HG03460 (cell line): ENCODE measurements at regions not wholly inside any gene's neighbourhood (a gene's known extent, or its start where the extent isn't known, plus 50 kb on each side); places are given as distances from the start of the nearest gene placed in this dataset.

Source experiments
- ATAC-seq: cut with Tn5 transposase; IDR thresholded peaks from one replicate; pipeline ENCODE4 v1.9.1; 2021; ENCODE audit not compliant: unreplicated experiment

- ATAC-seq: no peak
These were observed 282.6 kb upstream of the PPARGC1A start for GRCh38 chr4:24172406-24172805.

DNA sequence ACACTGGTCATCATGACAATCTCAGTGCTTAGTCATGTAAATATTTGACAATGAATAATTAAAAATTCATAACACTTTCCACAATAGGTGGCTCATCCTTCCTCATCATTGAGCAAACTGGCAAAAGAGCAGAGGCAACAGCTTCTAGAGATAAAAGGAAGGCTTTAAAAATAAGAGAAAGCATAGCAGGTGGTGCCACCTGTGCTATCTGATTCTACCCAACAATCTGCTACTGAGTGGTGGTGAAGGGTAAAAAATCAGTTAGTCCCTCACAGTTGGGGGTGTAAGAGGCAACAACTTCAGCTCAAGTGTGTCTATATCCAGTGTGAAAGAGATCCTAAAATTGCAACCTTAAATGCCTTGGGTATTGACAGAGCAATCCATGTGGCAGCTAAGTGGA, 280.1 kb upstream of the PPARGC1A start:
- ATAC-seq: no peak

GRCh38 chr4:24168658-24169057, 278.8 kb upstream of the PPARGC1A start:
- ATAC-seq: no peak

- ATAC-seq: no peak
These were observed 276.7 kb upstream of the PPARGC1A start for GRCh38 chr4:24166501-24166900.

DNA sequence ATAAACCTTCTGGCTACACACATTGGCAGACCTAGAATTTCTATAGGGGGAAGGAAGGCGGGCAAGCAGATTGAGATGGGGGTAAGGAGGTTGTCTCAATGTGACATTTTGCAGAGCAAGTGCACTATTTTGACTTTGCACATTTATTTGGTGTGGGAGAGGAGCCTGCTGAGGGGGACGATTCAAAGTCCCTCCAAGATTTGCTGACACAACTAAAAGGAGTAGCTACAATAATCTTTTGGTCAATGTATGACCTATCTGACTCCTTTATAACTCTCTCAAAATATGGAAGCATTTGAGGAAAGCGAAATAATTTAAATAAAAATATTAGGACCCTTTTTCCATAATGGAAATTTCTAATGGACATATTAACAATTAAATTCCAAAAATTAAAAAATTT, 274.9 kb upstream of the PPARGC1A start:
- ATAC-seq: no peak

GRCh38 chr4:24164054-24164693, 274.3 kb upstream of the PPARGC1A start:
- ATAC-seq: no peak

DNA sequence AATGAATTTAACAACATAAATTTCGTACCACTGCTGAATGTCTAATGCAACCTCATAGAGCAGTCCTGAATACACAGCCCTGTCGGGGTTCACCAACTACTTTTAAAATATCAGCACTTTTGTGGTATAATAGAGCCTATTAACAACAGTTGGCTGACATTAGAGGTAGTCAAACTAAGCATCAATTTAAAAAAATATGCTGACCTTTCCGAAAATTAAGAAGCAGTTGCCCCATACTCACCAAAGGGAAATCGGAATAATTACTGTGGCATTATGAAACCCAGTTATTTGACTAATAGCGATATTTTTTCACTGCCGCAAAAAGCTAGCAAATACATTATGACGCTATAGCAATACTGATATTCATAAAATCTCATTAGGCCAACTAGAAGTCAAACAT, 273.5 kb upstream of the PPARGC1A start:
- no peak for ATAC-seq

DNA sequence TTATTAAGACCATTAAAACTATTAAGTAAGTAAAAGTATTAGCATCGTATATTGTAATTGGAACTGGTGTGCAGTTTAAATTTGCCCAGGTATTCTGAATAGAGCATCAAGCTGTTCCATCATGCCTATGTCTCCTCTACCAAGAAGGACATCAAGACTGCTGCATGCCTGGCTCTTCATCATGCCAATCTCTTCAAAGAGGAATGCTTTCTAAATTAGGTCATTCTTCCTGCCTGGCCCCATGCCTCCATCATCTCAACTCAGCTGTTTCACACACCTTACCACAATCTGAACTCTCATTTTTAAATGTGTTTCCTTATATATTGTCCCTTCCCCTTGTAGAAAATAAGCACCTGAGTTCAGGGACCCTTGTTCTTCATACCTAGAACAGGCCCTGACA, 270.5 kb upstream of the PPARGC1A start:
- ATAC-seq: no peak

DNA sequence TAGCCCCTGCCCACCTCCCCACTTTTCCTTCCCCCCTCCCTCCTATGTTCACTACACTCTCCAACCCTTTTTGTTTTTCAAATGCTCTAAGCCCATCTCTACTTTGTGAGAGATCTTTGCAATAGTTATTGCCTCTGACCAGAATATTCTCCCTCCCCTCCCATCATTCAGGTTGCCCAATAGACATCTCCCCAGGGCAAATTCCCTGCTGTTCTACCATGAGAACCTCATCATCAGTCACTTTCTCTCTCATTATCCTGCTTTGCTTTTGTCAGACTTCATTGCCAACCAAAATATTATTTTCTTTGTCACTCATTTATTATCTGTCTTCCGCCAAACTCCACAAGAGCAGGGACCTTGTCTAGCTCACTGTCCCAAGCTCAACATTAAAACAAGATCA, 268.2 kb upstream of the PPARGC1A start:
- no peak for ATAC-seq

DNA sequence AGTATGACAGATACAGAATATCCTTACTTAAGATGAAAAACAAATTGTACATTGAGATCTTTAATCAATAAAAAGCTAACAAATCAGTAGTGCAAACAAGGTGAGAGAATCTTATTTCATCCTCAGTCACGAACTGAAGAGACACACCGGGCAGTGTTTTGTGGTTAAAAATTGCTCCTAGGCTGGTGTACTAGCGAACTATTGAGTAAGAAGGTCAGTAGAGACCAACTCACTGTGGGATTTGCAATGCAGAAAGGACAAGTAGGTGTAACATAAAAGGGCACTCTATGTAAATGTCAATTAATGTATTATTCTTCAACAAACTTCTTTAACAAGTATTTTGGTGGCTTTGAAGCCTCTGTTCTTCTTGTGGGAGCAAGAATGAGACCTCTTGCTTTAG, 260.2 kb upstream of the PPARGC1A start:
- ATAC-seq: no peak

DNA sequence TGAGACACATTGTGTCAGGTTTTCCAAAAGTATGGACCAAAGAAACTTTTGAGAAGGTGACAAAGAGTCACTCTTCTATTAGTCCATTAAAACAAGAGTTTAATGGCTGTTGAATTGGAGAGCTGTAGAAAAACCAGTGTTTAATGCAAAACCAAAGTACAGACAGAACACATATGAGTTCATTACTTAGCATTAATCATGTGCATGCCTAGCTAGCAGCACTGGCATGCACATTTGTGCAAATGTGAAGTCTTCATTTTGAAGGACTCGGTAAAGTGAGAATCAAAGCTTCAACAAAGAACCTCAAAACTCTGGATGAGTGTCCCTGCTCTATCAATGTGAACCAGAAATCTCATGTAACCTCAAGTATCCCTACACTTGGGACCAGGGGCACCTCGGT, 256.3 kb upstream of the PPARGC1A start:
- ATAC-seq: no peak

DNA sequence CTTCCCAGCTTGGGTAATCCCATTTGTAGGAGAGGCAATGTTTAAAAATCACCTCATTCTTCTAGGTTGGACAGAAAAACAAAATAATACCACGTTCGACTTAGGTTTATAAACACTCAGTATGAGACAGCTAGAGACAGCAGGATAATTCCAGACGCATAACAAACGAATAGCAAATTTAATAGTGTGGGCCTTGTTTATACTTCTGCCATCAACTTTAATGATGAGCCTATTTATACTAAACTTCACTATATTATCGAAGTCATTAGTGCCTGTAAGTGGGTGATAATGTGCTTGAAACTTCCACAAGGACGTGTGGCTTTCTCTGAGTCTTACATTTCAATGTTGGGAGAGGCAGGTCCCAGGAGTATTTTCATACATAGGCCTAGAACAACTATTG, 255.7 kb upstream of the PPARGC1A start:
- no peak for ATAC-seq

GRCh38 chr4:24144381-24144780, 254.5 kb upstream of the PPARGC1A start:
- ATAC-seq: no peak

GRCh38 chr4:24143741-24144140, 253.9 kb upstream of the PPARGC1A start:
- no peak for ATAC-seq

- ATAC-seq: no peak
These were observed 252.0 kb upstream of the PPARGC1A start for GRCh38 chr4:24141836-24142235.

- no peak for ATAC-seq
These were observed 251.0 kb upstream of the PPARGC1A start for GRCh38 chr4:24140892-24141291.

- no peak for ATAC-seq
These were observed 248.1 kb upstream of the PPARGC1A start for GRCh38 chr4:24137671-24138601.

DNA sequence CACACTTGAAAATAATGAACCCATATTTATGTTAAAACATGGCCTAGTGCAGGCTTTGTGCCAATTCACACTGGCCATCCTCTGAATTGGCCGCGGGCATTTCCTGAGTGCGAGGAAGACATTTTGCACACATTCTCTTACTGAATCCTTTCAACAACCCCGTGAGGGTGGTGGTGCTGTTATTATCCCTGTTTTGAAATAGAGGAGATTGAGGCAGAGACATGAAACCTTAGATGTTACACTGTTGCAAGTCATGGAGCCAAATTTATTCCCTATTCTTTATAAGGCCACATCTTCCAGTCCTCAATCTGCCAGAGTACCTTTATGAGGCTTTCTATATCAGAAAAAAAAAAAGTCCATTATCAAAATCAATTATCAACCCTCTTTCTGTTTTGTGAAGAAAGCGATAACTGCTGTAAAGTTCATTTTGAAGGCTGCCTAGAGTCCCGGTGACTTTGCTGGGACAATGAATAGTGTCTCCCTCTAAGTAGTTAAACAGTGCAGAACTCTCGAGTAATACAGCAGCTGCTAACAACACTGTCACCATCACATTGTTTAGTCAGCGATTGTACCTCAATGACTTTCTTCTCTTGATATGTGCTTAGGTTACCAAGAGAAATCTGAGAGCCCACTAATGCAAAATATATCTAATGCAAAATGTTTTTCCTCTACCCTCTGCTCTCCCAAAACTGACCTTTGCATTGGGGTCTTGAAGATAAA, 242.3 kb upstream of the PPARGC1A start:
- no peak for ATAC-seq

- no peak for ATAC-seq
These were observed 240.8 kb upstream of the PPARGC1A start for GRCh38 chr4:24130637-24131036.

DNA sequence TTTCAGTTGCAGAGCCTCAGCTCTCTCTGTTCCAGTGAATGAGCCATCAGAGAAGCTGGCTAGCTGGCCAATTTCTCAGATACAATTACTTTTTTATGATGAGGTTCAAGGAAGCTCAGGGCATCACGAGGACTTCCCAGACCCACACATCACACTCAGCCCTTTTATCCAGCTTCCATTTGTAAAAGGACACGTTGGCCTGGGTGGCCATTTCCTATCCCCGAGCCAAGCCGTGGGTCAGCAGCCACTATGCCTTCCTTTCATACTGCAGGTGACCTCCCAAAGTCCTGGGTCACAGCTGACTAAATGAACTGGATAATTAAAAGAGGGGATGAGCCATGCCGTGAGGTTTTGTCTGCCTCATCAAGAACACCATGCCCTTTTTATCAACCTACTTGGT, 236.9 kb upstream of the PPARGC1A start:
- no peak for ATAC-seq

DNA sequence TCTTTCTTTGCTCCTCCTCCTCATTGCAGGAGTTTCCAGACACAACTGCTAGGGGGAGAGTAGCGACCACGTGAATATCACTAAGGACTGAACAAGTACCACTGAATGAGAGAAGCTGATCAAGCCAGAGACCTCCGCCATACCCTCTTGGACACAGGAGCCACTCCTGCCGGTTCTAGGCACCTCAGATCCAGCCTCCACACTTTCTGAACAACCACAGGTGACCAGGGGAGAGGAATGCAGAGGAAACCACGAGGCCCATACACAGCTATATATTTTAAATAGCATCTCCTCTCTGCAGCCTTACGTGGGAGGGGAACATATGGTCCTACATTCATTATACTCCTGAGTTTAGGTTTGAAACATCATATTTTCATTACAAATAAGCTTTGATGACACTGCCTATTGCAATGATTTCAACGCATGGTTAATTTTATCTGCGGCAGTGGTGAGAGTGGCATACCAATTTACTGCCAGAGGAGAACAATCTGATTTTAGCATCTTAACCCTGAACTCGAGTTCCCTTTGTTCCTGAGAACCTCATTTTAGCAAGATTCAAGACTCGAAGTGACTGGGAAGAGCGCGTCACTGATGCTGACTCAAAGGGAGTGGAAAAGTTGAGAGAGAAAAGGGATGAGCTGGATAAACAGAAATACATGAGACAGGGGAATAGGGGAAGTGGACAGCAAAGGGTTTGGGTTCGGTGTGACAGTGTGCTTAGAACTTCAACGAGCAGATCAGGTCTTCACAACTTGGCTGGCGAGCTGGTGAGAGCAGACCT, 231.7 kb upstream of the PPARGC1A start:
- ATAC-seq: no peak
